Daoy (cell line): ENCODE measurements at regions not wholly inside any gene's neighbourhood (a gene's known extent, or its start where the extent isn't known, plus 50 kb on each side); places are given as distances from the start of the nearest gene placed in this dataset.

ENCODE experiments used
- DNase-seq: peaks from one replicate; pipeline ENCODE4 v3.0.0-alpha.2; 2015; ENCODE audit warnings: low read depth

DNA sequence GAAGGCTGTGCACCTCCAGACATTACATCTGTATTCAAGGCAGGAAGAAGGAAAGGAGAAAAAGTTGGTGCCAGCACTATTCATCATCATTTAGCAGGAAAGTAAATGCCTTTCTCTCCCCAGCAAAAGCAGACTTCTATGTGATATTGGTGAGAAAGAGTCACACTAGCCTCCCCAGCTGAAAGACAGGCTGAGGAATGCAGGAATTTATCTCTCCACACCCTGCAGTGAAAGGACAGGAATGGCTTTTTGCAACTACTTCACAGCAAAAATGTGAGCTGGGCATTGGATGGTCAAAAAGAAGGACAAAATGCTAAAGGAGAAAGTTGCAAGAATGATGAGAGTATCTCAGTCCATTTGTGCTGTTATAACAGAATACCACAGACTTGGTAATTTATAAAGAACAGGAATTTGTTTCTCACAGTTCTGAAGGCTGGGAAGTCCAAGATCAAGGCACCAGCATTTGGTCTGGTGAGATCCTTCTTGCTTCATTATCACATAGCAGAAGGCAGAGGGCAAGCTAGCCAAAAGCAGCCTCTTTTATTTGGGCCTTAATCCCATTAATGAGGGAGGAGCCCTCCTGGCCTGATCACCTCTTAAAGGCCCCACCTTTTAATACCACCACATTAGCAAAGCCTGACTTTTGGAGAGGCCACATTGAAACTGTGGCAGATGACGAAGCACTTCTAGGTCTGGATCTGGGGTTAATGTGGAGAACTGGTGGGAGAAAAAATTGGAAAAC is 388.1 kb upstream of the SLC14A2 start:
- DNase-seq = no peak

DNA sequence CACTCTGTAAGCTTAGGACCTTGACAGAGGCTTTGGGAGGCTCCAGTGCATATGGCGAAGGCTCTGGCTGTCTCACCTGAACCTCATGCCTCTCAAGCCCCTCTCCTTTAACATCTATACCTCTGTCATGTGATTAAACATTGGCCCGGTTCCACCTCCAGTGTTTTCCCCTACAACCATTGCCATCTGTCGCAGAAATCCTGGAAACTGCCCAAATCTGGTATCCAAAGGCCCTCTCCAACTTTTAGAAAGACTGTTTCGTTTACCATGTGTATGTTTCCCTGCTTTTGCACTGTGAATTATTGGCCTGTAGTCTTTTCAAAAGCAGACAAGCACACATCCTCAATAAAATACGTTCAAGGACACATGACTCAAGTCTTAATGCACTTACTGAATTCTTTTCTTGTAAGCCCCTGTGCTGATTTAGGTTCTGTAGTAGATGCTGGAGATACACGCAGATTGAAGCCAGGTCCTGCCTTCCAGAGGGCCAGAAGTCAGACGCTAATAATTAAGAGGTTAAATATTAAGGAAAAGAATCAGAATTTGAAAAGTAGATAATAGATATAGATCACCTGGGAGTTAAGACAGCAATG is 386.4 kb upstream of the SLC14A2 start:
- no peak for DNase-seq

- no peak for DNase-seq
Measured at GRCh38 chr18:45231617-45232016, 383.7 kb upstream of the SLC14A2 start.

- no peak for DNase-seq
Measured at GRCh38 chr18:45232061-45232460, 383.2 kb upstream of the SLC14A2 start.

- DNase-seq = no peak
Measured at GRCh38 chr18:45236676-45237075, 378.6 kb upstream of the SLC14A2 start.

DNA sequence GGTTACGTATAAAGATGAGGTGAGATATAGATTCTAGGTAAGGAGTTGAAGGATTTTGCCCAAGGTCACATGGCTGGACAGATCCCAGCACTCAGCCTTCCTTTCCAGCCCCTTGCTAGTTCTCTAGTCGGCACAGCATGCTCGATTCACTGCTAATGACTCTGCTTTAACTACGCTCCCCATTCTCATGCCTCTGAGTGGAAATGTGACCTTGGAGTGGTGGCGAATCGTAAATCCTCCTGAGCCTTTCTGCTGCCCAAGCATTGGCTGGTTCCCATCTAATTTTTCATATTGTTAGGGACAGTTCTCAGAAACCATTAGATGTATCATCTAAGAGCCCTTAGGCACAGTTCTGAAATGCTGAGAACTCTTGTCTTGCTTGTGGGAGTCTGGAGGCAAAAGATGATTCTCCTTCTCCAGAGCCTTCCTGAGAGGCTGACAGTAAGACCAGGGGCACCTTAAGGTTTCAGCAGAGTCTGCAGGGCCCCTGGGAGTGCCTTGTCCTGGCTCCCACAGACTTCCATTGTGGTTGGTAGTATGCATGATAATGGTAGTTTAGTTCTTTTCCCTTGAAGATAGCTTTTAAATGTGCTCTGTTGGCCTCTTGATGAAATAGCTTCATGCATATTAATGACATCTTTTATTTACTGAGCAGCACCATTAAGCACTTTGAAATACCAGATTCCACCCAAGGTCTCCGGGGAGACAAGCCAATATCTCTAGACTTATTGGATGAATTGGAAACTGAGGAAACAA is 377.8 kb upstream of the SLC14A2 start:
- DNase-seq = no peak

- no peak for DNase-seq
Measured at GRCh38 chr18:45241271-45241670, 374.0 kb upstream of the SLC14A2 start.

DNA sequence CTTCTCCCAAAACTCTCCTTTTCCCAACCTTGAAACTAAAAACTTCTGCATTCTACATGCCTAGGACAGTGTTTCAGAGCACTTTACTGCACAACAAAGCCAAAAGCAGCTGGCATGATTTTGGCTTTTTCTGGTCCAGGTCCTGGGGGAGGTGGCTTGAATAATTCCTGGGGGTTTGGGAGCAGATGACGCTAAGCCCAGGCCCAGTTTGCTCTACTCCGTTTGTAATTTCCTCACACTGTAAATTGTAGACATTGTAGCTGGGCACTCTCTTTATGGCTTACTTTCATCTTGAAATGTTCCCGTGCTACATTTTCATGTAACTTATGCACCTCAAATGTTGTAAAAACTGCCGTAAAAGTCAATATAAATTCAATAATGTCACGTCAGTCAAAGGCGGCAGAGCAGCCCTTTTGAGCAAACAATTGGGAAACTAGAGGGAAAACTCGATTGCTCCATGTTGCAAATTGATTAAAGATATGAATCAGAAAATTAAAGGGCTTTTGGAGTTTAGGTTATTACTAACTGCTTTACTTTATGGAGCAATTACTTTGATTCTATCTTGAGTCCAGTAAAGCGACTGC is 373.2 kb upstream of the SLC14A2 start:
- no peak for DNase-seq

- DNase-seq = no peak
Measured at GRCh38 chr18:45243340-45244110, 371.8 kb upstream of the SLC14A2 start.

GRCh38 chr18:45245091-45245511 is 370.2 kb upstream of the SLC14A2 start:
- DNase-seq = no peak

GRCh38 chr18:45248240-45248903 is 366.9 kb upstream of the SLC14A2 start:
- no peak for DNase-seq

DNA sequence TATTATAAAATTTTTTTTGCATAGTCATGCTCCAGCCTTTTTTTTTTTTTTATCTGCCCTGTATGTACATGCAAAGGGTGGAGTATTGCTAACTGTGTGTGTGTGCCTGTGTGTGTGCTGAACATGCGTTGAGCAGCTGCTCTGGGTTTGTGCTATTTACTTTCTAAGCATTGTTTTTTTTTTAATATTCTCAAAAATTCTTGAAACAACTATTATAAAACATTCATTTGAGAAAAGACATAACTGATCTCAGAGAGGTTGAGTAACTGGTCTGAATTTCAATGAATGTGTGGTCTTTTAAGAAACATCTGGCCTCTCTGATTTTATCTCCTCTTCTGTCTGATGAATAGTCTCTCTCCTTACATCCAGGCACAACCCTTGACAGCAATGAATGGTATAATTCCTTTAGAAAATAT is 366.0 kb upstream of the SLC14A2 start:
- DNase-seq = no peak

DNA sequence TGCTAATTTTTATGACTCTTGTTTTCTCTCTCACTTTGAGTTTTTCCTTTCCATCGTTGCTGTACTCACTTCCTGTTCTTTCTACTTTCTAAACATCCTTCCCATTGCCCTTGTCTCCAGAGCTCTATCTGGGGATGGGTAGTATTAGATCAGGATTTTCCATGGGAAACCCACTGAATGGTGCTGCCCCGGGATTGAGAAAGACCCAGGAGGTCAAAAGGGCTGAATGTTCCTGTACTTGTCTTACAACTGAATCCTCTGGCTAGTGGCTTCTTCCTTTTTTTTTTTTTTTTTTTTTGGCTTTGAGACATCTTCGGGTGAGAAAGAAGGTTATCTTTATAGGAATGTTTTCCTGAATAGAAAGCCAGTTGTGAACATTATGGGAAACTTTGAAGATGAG is 364.8 kb upstream of the SLC14A2 start:
- DNase-seq = no peak

DNA sequence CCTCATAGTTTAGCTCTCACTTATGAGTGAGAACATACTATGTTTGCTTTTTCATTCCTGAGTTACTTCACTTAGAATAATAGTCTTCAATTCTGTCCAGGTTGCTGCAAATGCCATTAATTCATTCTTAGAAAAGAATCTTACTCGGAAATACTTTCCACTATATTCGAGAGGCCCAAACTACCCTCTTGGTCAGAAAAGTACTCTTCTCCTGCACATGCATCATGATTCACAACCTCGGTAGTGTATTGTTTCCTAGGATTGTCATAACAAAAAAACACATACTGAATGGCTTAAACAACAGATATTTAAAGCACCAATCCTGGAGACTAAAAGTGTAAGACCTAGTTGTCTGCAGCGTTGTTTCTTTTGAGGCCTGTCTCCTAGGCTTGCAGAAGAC is 364.0 kb upstream of the SLC14A2 start:
- no peak for DNase-seq

DNA sequence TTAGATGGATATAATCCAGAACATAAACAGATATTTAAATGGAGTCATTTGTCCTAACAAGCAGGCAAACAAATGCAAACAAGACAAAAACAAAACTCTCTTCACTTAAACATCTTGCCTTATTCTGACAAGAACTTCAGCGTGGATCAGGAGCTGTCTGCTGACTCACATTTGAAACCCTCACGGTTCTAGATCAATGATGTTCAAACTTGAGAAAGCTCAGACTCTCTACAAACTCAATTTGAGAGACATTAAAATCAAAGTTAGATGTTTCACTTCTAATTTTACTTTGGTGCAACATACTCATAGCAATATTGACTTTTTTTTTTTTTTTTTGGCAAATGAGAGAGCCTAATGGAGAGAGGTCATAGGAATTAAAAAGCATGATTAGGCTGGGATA is 362.8 kb upstream of the SLC14A2 start:
- DNase-seq = no peak

- DNase-seq = no peak
Measured at GRCh38 chr18:45253056-45253565, 362.2 kb upstream of the SLC14A2 start.

GRCh38 chr18:45253973-45254708 is 361.1 kb upstream of the SLC14A2 start:
- DNase-seq = no peak

DNA sequence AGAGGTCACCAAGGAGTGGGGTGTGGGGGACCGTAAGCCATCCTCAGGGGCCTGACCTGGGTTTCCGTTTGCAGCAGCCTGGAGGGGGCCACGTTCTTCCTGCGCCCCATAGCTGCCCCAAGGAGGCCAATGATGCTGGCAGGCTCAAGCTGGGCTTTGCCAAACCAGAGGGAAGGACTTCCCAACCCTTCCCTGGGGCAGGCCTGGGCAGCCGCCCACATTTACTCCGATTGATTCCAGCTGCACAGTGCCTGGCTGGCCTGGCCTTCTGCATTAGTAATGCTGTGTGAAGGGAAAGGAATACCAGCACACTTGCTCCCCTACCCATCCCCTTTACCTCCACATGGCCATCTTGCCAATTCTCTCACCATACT is 360.6 kb upstream of the SLC14A2 start:
- DNase-seq = no peak

GRCh38 chr18:45255197-45255890 is 359.9 kb upstream of the SLC14A2 start:
- DNase-seq = peak; percentile 30

GRCh38 chr18:45260125-45260524 is 355.2 kb upstream of the SLC14A2 start:
- DNase-seq = no peak
